Stomach (tissue), 8 donors: ENCODE measurements at regions not wholly inside any gene's neighbourhood (a gene's known extent, or its start where the extent isn't known, plus 50 kb on each side); places are given as distances from the start of the nearest gene placed in this dataset.
"Not testable (repeated sequence)": the region's sequence is repeated elsewhere in the genome, so short reads cannot be mapped to it uniquely, and the experiment has no call there.

Experiments used
- DNase-seq, 2 donors: peaks; one replicate each; pipeline versions ENCODE4 v3.0.0 to v3.0.0-alpha.2; 2013 to 2019
- H3K27ac ChIP-seq, 5 donors: fragments of 200-600 bp in 4 of 5; sonication (generic) in 4 of 5; one replicate each; pipeline ENCODE4 v1.5.1; 2013 to 2019; ENCODE audit warnings: mild to moderate bottlenecking in 1 of 5, moderate library complexity in 1 of 5
- H3K27me3 ChIP-seq, 3 donors: fragments of 200-600 bp; sonication (generic); one replicate each; pipeline ENCODE4 v1.5.1; 2017 to 2019; ENCODE audit warnings: mixed run types in 1 of 3
- H3K36me3 ChIP-seq, 4 donors: fragments of 200-600 bp; sonication (generic); 1 replicate in 3 of 4; 2 replicates in 1 of 4; pipeline ENCODE4 v1.5.1; 2016 to 2019
- H3K4me1 ChIP-seq, 4 donors: fragments of 200-600 bp; sonication (generic); one replicate each; pipeline ENCODE4 v1.5.1; 2016 to 2019
- H3K4me3 ChIP-seq, 4 donors: fragments of 200-600 bp; sonication (generic) in 3 of 4; one replicate each; pipeline ENCODE4 v1.5.1; 2016 to 2019; ENCODE audit warnings: mild to moderate bottlenecking in 1 of 4
- H3K9me3 ChIP-seq, 4 donors: fragments of 200-600 bp; sonication (generic); one replicate each; pipeline ENCODE4 v1.5.1; 2016 to 2019
- EP300 ChIP-seq: sonication (generic); formaldehyde crosslinking; IDR thresholded peaks from one replicate; pipeline ENCODE4 v1.6.1; 2017; ENCODE audit warnings: antibody characterized with exemption
- POLR2A ChIP-seq, 4 donors: fragments of 450-650 bp; IDR thresholded peaks; one replicate each; pipeline ENCODE4 v1.6.1; 2016; ENCODE audit warnings: antibody characterized with exemption in 4 of 4, control low read depth in 2 of 4, mild to moderate bottlenecking in 1 of 4, moderate library complexity in 1 of 4
- POLR2AphosphoS5 ChIP-seq, 3 donors: sonication (generic); formaldehyde crosslinking; IDR thresholded peaks; one replicate each; pipeline ENCODE4 v1.6.1; 2016; ENCODE audit warnings: antibody characterized with exemption in 3 of 3
- WGBS, 5 donors: extraction: QIAGEN DNeasy Blood & Tissue Kit in 3 of 5; methylation state at CpG; one replicate each; pipeline versions ENCODE4 v1.1.5 to v1.1.7; 2013 to 2018; 5-methylcytosine and 5-hydroxymethylcytosine counted together
- intact Hi-C: fragments of 100-400 bp; cut with DNase I; formaldehyde crosslinking; loops from one replicate; pipeline ENCODE4 v1.15.1; 2023; ENCODE audit warnings: low total_unique reads
- TF ChIP-seq, protein P1 (sequence below), 7 experiments: fragments of 450-650 bp in 4 of 7; fragments of 200-600 bp in 3 of 7; sonication (generic) in 3 of 7; IDR thresholded peaks; one replicate each; pipeline ENCODE4 v1.5.1; 2016 to 2019; ENCODE audit warnings: antibody characterized with exemption in 7 of 7, control low read depth in 2 of 7, mild to moderate bottlenecking in 1 of 7
- donor health status: healthy with polysubstance abuse.
- donor health status: Bipolar disorder and iron deficiency.
- donor health status: healthy.

- TF ChIP-seq POLR2A (IDR thresholded peaks at IDR 0.05) (no peak), EP300 (no peak), POLR2AphosphoS5 (IDR thresholded peaks at IDR 0.05) (no peak)
- TF ChIP-seq, protein P1, sequence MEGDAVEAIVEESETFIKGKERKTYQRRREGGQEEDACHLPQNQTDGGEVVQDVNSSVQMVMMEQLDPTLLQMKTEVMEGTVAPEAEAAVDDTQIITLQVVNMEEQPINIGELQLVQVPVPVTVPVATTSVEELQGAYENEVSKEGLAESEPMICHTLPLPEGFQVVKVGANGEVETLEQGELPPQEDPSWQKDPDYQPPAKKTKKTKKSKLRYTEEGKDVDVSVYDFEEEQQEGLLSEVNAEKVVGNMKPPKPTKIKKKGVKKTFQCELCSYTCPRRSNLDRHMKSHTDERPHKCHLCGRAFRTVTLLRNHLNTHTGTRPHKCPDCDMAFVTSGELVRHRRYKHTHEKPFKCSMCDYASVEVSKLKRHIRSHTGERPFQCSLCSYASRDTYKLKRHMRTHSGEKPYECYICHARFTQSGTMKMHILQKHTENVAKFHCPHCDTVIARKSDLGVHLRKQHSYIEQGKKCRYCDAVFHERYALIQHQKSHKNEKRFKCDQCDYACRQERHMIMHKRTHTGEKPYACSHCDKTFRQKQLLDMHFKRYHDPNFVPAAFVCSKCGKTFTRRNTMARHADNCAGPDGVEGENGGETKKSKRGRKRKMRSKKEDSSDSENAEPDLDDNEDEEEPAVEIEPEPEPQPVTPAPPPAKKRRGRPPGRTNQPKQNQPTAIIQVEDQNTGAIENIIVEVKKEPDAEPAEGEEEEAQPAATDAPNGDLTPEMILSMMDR (IDR thresholded peaks at IDR 0.05) = no peak
- WGBS, 5 donors = 34 to 57% (median 49%) methylated on average over 3 of the region's 3 CpGs
- Histone ChIP-seq H3K4me3 (no peak overlapping the region), H3K9me3 (peaks cover 0 to 71% (median 59%) of the 10 kb centered on the region in 4 donors), H3K27me3 (no peaks in the 10 kb centered on the region), H3K4me1 (no peaks in the 10 kb centered on the region), H3K36me3 (no peaks in the 10 kb centered on the region), H3K27ac (no peak overlapping the region)
- intact Hi-C loops = loop anchor here (10.0 kb wide), 1 partner anchor 63 kb away; no protein-coding TSS in a partner anchor
- DNase-seq = no peak
These were observed 2338.4 kb downstream of the TP53TG3F start for GRCh38 chr16:35797811-35798210.

- Histone ChIP-seq H3K4me1 (no peaks in the 10 kb centered on the region), H3K36me3 (no peaks in the 10 kb centered on the region), H3K9me3 (peaks cover 0 to 60% (median 48%) of the 10 kb centered on the region in 4 donors), H3K27me3 (no peaks in the 10 kb centered on the region), H3K4me3 (no peak overlapping the region), H3K27ac (no peak overlapping the region)
- TF ChIP-seq POLR2AphosphoS5 (IDR thresholded peaks at IDR 0.05) = no peak
- TF ChIP-seq EP300 = no peak
- TF ChIP-seq POLR2A (IDR thresholded peaks at IDR 0.05) = no peak
- TF ChIP-seq, protein P1 (IDR thresholded peaks at IDR 0.05) = no peak
- WGBS, 5 donors = 47 to 62% (median 62%) methylated on average over 9 to 11 of the region's 11 CpGs
- no peak for DNase-seq
- intact Hi-C loops = loop anchor here (10.0 kb wide), 1 partner anchor 64 kb away; no protein-coding TSS in a partner anchor
These were observed 2339.5 kb downstream of the TP53TG3F start for GRCh38 chr16:35798885-35799426.

DNA sequence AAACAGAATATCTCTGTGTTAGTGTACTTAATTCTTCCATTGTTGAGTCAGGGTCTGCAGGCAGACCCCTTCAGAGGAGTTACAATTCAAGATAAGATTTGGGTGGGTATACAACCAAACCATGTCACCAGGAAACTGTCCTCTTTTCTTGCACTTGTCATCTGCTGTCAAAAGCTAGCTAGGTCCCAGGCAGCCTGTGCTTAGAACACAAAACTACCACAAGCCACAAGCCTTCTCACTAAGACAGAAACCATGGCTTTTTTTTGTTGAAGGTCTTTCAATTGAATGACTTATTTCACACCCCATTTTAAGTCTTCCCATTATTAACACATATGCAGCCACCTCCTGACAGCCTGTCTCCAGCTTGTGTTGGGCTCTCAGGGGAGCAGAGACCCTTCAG is 2345.1 kb downstream of the TP53TG3F start:
- H3K4me1 ChIP-seq, intact Hi-C loops, DNase-seq, H3K36me3 ChIP-seq, H3K27me3 ChIP-seq, H3K27ac ChIP-seq, H3K4me3 ChIP-seq: not testable (repeated sequence)
- peaks cover 0 to 37% (median 14%) of the 10 kb centered on the region in 4 donors for H3K9me3 ChIP-seq

DNA sequence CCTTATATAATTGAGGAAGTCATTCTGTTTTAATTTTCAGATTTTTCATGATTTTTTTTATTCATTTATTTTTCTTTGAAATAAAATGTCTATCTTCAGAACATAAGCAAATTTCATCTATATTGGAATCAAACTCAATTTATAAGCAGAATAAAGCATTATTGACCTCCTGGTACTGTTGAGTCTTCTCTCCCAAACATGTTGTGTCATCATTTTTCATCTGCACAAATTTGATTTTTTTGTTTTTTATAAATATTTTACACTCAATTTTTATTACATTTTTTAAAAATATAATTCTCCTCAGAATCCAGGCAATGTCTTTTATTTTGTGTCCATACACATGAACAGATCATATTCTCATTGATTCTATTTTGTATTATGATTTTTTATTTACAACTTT is 2363.9 kb downstream of the TP53TG3F start:
- Histone ChIP-seq H3K4me3 (no peak overlapping the region), H3K36me3 (no peaks in the 10 kb centered on the region), H3K27me3 (no peaks in the 10 kb centered on the region), H3K9me3 (peaks cover 0 to 16% (median 14%) of the 10 kb centered on the region in 4 donors), H3K27ac (no peak overlapping the region), H3K4me1 (no peaks in the 10 kb centered on the region)
- intact Hi-C loops = no loop called here
- TF ChIP-seq POLR2A (IDR thresholded peaks at IDR 0.05) (no peak), POLR2AphosphoS5 (IDR thresholded peaks at IDR 0.05) (no peak), EP300 (no peak)
- TF ChIP-seq, protein P1 (IDR thresholded peaks at IDR 0.05) = no peak
- DNase-seq = no peak

DNA sequence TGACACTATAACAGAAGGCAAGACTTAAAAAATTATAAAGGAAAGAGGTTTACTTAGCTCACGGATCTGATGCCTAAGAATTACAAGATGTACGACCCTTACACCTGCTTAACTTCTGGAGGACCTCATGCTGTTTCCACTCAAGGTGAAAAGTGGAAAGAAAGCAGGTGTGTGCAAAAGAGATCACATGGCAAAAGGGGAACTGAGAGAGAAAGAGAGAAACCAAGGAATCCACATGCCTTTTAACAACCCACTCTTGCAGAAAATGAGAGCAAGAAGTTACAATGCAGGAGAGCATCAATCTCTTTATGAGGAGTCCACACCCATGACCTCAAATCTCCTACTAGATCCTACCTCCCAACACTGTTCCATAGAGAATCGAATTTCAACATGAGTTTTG is 2382.2 kb downstream of the TP53TG3F start:
- no peaks in the 10 kb centered on the region for H3K4me1 ChIP-seq
- intact Hi-C loops = no loop called here
- no peaks in the 10 kb centered on the region for H3K27me3 ChIP-seq
- H3K27ac ChIP-seq = no peak overlapping the region
- no peak for TF ChIP-seq POLR2AphosphoS5 (IDR thresholded peaks at IDR 0.05)
- no peak for TF ChIP-seq POLR2A (IDR thresholded peaks at IDR 0.05)
- no peak for TF ChIP-seq EP300
- TF ChIP-seq, protein P1 (IDR thresholded peaks at IDR 0.05) = no peak
- peaks cover 0 to 50% (median 15%) of the 10 kb centered on the region in 4 donors for H3K9me3 ChIP-seq
- DNase-seq = no peak
- WGBS, 5 donors = 23 to 32% (median 30%) methylated on average over 3 of the region's 3 CpGs
- H3K36me3 ChIP-seq = no peaks in the 10 kb centered on the region
- no peak overlapping the region for H3K4me3 ChIP-seq
